SHP77 treated with DMSO at 0.1 percent for 48 hours (cell line): ENCODE measurements at regions not wholly inside any gene's neighbourhood (a gene's known extent, or its start where the extent isn't known, plus 50 kb on each side); places are given as distances from the start of the nearest gene placed in this dataset.

Source experiments
- DNase-seq: peaks from one replicate; lab custom pipeline; 2025; lab: John Stamatoyannopoulos, UW

DNA sequence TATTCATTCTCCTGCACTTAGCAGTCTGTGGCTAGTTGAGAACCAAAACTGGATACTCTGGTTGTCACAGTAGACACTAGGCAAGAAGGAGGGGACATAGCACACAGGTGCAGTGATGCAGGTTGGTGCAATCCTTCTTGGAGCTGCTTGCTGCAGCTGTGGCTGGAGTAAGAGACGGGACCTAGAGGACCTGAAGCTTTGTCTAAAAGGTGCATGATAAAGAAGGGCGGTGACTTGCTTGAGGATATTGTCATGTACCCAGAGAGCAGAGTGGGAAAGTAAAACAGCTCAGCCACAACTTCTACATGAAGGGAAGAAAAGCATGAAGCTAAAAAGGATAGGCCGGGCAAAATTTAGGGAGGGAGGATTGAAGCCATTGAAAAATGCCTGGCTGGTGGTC, 304.1 kb upstream of the KIRREL3 start:
- no peak for DNase-seq

DNA sequence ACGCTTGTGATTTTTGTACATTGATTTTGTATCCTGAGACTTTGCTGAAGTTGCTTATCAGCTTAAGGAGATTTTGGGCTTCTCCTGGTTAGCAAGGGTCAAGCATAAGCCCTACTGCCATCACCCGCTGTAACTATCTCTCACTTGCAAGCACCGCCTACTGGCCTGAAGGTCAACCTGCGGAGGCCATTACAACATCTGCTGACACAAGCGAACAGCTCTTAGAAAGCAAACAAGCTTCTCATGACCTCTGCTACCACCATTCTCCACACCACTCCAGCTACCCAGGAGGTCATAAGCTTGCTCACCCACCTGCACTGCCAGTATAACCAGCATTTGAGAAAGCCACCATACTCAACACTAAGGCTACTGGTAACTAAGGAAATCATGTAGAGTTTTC, 288.4 kb upstream of the KIRREL3 start:
- no peak for DNase-seq

DNA sequence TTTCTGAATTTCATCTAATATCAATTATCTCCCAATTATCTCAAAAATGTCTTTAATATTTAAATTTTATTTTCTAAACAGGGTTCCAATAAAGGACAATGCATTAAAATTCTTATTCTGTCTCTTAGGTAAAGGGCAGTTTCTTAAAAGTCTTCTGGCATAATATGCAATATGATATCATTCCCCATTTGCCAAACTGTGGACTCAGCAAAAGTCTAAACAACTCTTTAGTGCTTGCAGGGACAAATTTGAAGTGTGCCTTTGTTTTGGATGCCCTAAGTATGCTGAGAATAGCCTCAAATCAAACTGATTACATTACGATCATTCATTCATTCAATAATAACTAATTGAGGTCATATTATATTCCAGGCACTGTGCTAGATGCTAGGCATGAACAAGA, 281.0 kb upstream of the KIRREL3 start:
- no peak for DNase-seq

DNA sequence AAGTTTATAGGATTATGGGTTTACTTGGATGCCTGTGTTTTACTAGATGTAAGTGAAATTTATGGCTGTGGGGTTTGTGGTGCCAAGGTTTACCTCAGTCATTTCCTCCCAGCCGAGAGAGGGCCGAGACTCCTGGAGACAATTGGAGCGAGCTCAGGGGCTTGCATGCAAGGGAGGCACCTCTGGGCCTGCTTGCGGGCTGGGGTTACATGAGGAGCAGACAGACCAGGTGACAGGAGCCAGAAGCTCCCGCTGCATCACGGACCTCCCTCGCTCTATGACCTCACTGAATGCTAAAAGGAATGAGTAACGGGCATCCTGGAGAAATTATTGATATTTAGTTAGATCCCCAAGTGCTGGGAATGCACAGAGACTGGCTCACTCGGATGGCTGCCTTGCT, 275.2 kb upstream of the KIRREL3 start:
- DNase-seq, result no peak

DNA sequence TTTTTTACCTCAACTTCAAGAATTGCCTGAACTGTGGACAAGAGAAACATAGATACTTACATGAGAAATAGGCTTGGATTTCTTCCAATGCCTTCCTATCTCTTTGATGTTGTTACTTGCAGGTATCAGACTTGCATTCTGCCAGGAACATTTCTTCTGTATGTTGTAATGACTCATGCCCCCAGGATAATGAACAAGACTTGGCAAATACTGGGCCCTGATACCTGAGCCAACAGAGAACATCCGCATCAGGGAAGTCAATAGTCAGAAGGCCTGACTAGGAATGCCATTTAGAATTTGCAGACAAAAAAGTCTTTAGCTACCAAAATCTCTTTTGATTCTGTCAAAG, 273.7 kb upstream of the KIRREL3 start:
- no peak for DNase-seq

DNA sequence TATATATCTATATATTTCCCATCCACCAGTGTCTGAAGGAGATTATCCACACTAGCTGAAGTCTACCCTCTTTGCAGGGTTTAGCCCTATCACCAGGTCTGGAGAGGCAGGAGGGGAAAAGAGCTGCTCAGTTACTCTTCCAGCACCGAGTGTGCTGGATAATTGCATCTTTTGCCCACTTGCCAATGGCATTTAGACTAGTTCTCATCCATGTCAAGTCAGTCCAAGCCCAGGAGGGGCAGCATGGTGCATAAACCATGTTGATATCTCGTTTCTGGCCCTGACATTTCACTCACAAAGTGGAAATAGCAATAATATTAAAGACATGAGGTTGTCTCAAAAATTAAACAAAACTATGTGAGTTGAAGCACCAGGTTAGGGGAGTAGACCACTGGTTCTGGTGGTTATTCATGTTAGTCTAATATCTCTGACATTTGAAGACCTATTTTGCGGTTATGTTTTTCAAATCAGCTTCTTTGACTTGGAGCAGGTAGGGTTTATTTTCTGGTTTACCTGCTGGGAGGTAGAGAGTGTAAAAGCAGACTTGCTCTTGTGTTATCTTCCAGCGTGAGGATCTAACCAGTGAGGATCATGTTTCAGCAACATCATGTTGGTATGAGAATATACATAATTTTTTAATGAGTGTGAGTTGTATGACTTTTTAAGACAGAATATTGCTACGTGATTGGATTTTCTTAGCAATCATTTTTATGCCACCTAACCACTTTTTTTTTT, 273.2 kb upstream of the KIRREL3 start:
- no peak for DNase-seq

DNA sequence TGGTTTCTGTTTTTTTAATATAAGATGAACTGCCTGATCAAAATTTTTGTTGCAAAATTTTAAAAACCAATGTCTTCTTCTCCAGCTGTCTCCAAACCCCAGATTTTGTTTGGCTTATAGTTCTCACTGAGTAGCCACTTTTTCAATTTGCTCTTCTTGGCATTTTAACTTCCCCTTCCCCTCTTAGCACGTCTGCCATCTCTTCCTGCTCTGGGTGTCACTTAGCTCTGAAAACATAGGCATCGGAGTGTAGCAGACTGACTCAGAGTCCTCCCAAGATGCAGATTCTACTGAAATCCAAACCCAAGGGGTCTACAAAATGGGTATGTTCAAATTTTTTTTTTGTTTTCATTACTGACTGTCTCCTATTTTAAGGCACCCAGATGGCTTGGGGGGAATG, 270.3 kb upstream of the KIRREL3 start:
- no peak for DNase-seq

DNA sequence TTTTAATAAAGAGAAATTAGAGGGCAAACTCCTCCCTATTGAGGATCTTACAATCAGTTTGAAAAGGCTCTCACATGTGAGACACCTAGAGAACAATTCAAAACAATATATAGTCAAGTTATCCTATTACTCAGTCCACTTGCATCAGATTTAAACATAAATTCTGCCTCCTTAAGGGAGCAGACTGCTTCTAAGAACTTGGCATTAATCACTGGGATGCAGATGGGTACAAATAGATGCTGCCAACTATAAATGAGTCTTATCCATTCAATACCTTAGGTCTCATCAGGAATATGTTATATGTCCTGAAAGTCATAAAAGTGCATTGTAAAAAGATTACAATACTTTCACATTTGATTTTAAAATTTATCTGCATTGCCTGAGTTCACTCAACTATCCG, 269.3 kb upstream of the KIRREL3 start:
- no peak for DNase-seq

DNA sequence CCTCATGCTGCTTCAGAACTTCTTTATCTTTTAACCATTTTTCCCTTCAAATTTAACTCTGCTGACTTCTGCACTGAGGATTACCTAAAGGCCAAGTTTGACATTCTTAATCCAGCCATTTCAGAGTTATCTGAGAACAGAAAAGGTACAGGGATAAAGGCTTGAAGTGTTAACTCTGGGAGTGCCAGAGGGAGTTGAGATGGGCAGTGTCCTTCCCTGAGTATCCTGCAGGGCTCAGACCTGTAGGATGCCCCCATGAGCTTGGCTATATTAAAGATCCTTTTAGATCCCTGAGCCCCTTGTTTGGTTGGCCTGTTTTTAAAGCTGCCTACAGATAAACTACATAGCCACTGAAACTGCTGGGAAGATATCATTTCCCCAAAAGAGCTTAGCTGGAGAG, 268.4 kb upstream of the KIRREL3 start:
- DNase-seq, result no peak

DNA sequence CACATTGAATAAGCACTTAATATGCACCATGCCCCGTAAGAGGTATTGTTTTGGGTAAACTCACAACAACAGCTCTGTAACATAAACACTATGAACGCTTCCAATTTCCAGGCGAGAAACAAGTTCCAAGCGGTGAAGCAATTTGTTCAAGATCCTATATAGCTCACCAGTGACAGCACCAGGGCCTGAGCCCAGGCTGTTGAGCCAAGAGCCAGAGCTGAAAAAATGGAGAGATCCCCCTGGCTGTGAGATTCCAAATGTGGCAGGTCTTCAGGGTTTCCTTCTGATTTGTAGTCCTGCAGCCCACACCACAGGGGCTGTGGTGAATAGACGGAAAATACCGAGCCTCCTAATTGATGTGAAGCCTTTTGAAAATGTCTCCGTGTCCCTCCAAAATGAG, 268.0 kb upstream of the KIRREL3 start:
- DNase-seq, result no peak

DNA sequence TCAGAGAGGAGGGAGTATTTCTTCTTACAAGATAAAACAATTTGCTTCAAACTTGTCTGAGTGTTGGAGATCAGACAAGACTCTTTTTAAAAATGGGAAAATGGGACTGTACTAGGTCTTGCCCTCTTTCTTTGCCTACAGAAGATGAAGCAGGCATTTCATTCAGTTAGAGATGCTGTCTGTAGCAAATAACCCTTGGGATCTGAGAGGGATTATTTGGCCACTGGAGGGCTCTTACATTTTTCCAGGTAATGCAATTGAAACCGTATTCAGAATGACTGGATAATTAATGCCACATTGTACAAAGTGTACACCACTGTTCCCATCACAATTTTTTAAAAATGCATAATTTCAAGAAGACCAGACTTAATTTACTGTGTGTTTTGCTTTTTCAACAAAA, 258.5 kb upstream of the KIRREL3 start:
- no peak for DNase-seq

DNA sequence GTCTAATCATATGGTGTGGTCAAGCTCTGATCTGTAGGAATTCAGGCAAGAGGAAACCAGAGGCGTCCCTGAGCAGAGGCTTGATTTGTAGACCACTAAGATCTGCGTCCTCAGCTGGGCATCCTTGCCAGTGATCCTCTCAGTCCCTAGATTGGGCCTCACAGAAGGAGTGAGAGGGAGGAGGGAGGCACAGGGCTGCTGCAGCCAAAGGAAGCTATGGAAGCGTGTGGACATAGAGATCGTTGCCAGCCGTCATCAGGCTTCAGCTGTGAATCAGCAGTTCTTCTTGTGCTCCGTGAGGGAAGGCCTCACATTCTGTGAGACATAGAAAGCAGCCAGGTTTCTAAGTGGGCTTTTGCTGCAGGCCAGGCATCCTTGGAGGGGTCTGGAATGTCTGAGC, 254.6 kb upstream of the KIRREL3 start:
- DNase-seq, result no peak

DNA sequence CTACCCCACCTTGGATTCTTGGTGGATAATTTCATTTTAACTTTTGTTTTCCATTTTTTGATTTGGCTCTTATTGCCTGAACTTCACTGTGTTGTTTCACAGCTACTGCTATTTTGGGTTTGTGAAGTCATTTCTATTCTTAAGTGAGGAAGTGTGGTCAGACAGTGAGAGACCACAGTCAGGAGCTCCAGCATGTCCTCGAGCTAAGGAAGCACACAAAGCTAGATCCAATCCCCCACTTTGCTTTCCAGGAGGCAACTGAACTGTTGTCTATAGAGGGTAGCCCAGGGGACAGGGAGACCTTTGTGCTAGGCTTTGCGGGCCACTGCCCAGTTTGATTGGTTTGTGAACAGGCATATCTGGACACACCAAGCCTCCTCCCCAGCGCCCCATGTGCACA, 251.8 kb upstream of the KIRREL3 start:
- no peak for DNase-seq

DNA sequence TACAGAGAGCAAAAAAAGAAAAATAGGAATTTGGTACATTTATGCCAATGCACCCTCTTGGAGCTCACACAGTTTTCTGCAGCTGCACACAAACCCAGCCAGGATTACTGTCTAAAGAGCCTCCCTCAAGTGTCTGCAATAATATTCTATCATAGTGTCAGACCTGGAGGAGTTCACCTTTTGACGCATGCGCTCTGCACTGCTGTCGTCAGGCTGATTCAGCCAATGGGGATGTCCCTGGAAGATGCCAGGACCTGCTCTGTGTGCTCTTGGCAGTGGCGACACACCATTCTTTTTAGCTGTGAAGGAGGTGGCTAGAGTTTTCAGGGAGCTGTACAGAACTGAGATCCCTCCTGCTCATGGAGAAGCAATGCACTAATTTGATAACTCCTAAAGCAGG, 249.0 kb upstream of the KIRREL3 start:
- no peak for DNase-seq

DNA sequence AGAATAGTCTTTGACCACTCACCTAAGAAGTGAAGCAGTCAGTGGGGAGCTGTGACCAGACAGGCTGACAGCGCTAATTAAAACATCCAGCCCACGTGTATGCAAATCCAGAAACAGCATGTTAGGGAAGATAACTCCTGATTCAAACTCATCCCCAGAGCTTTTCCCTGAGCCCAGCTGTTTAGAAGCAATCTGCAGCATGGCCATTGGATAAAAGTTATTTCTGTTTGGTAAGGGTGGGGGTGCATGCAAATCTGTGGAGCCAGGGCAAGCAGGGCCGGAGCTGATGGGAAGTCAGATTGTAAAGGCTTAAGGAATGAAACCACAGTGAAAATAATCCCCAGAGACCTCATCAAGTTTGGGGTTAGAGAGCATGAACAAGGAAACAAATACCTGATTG, 247.9 kb upstream of the KIRREL3 start:
- DNase-seq, result no peak

DNA sequence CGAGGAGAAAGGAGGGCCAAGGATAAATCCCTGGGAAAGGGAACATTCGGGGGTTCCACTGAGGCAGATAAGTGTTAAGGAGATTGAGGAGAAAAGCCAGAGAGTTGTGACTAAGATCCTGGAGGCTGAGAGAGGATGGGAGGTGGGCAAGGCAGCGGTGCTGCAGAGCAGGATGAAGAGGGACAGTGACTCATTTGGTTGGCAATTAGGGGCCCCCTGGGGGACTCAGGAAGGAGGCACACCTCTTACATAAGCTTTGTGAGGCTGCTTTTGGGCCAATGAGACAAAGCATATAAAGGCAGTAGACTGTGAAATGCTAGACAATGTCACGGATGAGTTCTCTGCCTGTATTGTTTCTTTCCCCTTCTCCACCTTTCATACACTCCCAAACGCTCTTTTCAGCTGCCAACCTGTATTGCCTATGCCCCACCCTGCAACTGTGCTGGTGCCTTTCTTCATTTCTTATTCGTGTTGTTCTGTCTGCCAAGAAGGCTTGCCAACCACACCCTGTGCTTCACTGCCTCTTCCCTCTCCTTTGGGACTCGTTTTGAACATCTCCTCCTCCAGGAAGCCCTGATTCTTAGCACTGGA, 246.8 kb upstream of the KIRREL3 start:
- DNase-seq, result no peak

DNA sequence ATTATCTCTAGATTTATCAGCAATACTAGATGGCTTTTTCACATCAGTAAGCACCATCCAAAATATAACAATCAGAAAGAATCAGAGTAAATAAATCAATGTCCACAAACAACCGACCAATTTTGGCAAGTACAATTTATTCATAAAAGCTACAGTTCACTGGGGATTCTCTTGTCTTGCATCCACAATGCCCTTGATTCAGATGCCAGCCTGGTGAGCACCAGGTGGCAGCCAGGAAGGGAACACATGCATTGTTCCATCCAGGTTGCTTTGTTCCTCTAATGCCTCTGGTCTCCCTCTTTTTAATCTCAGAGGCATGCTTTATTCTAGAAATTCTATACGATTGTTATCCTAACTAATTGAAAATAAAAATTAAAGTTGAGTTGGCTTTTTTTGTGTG, 242.1 kb upstream of the KIRREL3 start:
- no peak for DNase-seq

DNA sequence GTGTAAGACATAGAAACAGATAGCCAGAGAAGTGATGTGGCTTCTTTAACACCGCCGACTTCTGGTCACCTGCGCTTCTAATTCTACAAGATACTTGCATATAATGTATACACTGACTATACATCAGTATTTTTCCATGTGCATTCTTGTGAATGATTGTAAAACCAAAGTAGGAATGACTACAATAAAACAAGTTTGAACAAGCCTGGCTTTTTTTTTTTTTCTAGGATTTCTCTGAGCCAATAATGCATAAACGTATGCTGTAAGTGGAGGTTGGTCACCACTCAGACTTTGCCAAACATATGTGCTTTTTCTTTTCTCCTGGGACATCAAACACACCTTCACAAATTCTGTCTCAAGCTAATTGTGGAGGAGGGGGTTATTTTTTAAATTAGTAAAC, 237.8 kb upstream of the KIRREL3 start:
- DNase-seq, result no peak

DNA sequence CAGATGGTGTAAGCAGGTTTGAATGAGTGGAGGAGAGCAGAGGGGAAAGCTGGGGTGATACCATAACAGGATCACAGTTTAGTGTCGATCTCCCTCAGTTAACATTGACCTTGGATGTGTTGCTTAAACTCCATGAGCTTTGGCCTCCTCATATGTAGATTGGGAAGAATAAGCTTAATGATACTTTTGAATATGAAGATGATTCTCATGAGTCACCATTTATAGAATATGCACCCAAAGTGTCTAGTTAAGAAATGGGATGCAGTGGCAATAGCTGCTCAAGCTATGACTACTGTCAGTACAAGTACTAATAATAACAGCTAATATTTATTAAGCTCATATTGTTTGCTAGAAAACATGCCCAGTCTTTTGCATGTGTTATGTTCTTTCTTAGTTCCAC, 236.2 kb upstream of the KIRREL3 start:
- DNase-seq, result no peak

DNA sequence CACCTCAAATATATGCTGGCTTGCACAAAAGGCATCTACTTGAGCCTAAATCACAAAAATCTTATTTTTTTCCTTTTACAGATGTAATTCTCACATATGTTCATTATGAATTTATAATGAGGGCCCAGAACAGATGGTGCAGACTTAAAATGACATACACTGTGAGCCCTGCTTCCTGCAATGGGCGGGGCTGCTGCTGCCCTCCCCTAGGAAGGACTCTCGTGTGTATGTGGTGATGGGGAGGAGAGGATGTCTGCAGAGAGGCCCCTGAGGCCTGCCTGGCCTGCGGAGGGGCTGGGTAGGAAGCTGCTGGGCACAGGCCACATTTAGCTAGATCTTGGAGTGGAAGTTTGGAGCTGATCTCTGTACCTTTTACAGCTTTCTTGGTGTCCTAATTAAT, 233.4 kb upstream of the KIRREL3 start:
- no peak for DNase-seq

DNA sequence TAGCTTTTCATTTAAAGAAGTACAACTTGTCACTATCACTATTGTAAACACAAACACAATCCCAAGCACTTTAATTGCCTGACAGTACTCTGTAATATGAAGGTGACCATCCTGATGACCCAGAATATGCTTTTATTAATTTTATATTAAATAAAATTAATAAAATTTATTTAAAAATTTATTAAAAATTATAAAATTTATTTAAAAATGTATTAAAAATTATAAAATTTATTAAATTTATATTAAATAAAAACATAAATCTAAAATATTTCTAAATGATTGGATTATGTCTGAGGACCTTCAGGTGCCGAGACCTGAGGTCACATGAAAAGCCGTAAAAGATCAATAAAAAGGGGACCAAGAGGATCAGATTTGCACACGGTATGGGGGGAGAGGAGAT, 229.8 kb upstream of the KIRREL3 start:
- no peak for DNase-seq

DNA sequence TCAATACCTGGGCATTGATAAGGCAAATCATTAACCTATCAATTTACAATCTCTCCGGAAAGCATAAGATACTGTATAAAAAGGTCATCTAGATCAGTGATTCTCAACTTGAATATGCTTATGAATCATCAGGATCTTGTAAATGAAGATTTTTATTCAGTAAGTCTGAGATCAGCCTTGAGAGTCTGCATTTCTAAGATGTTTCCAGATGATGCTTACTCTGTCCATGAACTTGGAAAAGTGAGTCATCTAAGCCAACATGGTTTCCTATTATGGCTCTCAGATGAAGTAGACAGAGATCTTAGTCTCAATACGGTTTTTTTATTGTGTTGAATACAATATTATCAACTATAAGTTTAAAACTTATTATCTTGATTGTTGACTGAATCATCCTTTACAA, 226.4 kb upstream of the KIRREL3 start:
- no peak for DNase-seq

DNA sequence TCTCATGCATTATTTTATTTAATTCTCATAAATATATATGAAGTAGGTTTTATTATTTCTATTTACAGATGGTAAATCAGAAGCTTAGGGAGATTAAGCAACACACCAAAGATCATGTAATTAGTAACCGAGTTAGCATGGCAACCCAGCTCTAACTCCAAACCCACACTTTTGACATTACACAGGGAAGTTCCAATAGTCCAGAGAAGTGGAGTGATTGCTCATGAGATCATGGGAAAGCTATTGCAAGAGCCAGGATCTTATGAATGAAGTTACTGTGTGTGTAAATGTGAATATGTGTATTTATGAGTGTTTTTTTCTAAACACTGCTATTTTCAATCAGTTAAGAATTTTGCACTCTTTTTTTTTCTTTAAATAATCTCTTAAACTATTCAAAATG, 225.8 kb upstream of the KIRREL3 start:
- no peak for DNase-seq

DNA sequence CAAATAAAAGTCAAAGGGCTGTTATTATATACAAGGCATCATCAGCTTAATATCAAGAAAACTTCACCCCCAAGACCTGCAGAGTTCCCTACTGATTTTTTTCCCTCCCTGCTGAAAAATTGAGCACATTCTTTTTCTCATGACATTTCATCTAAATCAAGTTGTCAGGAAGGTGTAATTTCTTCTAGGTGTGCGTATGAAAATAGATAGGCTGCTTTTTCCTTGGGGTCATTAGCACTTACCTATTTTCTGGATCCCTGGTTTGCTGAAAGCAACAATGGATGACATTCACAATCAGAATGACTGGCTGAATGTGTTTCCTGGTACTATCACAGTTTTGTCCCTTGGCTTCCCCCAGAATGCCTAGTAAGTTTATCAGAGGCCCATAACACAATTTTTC, 225.0 kb upstream of the KIRREL3 start:
- no peak for DNase-seq
